CD4-positive, alpha-beta T cell treated with Interleukin-21 for 1 hour (primary cell): ENCODE measurements at regions not wholly inside any gene's neighbourhood (a gene's known extent, or its start where the extent isn't known, plus 50 kb on each side); places are given as distances from the start of the nearest gene placed in this dataset.
"Not testable (repeated sequence)": the region's sequence is repeated elsewhere in the genome, so short reads cannot be mapped to it uniquely, and the experiment has no call there.

Experiments
- DNase-seq: peaks from one replicate; pipeline ENCODE4 v3.0.0-alpha.2; 2020

DNA sequence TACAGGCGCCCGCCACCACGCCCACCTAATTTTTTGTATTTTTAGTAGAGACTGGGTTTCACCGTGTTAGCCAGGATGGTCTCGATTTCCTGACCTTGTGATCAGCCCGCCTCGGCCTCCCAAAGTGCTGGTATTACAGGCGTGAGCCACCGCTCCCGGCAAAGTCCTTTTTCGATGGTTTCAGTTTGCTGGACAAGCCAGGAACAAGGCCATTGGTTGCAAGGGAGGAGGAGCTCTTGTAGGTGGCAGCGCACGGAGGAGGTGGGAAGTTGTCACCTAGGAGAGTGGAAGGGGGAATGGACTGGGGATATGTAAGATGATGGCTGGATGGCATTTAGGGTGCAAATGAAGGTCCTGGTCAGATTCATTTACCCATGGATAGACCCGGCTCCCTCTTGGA lies 218.5 kb upstream of the ATP6AP2 start:
- not testable (repeated sequence) for DNase-seq

DNA sequence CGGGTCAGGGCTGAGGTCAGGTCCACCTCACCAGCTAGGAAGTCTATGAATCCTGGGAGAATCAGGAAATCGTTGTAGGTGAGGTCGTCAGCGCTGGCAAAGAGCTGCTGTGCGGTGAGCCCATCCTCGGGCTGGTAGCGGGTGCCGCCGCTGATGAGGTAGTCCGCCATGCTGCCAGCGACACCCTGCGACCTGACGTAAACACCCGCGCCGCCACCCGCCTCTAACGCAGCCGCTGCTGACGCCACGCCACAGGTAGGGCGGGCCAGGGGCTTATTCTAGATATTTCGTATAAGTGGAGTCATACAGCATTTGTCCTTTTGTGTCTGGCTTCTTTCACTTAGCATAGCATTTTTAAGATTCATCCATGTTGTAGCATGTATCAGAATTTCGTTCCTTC lies 220.2 kb upstream of the ATP6AP2 start:
- no peak for DNase-seq

DNA sequence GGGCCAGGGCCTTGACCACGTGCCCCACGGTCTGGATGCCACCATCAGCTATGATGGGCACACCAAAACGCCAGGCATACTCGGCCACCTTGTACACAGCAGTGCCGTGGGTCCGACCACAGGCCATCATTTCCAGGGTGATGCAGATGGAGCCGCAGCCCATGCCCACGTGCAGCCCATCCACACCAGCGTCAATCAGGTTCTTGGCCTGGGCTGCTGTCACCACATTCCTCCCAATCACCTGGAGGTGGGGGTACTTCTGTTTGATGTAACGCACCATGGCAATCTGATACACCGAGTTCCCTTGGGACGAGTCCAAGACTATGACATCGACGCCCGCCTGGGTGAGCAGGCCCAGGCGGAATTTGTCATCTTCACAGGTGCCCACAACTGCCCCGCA lies 221.2 kb upstream of the ATP6AP2 start:
- no peak for DNase-seq

DNA sequence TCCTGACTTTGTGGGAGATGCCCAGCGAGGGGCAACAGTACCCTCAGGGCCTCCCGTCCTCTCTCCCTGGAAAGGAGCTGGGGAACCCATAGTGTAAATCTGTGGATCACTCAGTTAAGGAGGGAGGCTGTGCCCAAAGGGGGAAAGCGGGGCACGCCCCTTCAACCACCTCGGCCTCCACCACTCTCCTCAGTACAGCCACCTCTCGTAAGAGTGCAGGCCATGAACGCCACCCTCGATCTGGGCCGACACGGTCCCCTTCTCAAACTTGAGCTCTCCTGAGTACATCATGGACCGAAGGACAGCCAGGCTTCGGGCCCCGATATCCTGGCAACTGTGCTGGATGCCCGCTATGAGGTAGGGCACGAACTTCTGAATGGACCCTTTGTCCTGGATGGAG lies 221.8 kb upstream of the ATP6AP2 start:
- no peak for DNase-seq

DNA sequence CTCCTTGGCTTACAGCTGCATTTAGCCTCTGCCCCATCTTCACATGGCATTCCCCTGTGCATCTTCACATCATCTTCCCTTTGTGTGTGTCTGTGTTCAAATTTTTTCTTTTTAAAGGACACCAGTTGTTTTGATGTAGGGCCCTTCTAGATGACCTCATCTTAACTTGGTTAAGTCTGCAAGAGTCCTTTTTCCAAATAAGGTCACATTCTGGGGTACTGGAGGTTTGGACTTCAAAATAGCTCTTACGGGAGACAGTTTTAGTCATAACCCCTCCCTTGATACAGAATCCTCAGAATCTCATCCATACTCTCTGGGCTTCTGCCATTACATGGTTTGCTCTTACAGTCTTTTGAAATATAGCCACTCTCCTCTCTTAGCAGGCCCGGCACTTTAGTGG lies 231.5 kb upstream of the ATP6AP2 start:
- no peak for DNase-seq

DNA sequence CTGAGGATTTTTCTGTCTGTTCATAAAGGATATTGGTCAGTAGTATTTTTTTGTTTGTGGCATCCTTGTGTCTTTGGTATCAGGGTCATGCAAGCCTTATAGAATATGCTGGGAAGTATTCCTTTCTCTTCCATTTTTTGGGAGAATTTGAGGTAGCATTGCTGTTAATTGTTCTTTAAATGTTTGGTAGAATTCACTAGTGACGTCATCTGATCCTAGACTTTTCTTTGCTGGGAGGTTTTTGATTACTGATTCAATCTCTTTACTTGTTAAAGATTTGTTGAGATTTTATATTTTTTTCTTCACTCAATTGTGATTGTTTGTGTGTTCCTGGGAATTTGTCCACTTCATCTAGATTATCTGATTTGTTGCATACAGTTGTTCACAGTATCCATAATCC lies 234.4 kb upstream of the ATP6AP2 start:
- DNase-seq: no peak

DNA sequence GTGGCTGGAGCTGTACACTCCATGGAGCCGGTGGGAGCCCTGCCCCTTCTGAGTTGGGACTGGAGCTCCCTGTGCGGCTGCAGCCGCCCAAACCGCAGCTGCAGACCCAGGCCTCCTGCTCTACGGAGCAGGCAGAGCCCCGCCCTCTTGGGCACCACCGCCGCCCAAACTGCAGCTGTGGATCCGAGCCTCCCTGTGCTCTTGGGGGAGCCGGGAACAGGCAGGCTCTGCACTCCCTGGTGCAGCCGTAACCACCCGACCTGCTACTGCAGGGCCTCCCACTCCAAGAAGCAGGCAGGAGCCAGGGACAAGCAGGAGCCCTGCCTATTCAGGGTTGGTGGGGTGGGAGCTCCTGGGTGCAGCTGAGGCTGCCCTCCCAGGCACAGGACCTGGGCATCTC lies 237.5 kb upstream of the ATP6AP2 start:
- DNase-seq: no peak

DNA sequence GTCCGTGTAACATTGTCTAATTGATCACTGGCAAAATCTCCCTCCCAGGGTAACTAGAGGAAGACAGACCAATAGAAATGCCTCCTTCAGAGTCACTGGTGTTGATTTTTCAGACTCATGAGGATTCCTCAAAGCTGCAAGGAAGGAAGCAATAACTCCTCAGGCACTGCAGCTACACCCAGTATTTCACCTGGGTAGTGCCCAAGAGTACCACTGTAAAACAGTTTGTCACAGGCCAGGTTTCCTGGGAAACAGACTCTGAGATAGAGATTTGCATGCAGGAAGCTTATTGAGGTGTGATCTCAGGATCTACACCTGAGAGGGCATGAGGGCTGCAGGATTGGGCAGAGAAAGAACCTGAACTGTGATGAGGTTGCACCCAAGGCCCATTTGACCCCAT lies 240.7 kb upstream of the ATP6AP2 start:
- no peak for DNase-seq

DNA sequence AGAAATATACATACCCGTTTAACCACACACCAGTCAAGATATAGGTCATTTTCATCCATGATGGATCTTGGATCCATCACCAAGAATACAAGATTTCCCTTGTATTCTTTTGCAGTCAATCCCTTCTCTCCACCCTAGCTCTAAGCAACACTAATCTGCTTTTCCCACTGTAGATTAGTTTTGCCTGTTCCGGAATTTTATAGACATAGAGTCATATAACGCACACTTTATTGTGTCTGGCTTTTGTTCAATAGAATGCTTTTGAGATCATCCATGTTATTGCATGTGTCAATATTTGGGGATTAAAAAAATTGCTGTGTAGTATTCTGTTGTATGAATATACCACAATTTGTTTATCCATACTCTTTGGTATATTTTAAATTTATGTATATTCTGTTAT lies 235.6 kb upstream of the BCOR start:
- no peak for DNase-seq

DNA sequence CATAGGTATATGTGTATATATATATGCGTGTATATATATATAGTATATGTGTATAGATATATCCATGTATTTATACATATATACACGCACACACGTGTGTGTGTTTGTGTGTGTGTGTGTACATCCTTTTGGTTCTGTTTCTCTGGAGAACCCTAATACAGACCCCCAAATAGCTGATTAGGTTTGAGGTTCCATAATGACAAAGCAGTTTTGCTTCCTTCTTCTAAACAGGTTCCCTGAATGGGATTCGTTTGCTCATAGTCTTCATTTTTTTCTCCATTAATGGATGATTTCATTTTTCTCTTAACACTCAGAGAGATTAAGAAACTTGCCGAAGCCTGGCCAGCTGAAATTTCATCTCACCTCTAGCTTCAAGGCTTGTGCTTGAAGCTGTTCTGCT lies 234.0 kb upstream of the BCOR start:
- no peak for DNase-seq

DNA sequence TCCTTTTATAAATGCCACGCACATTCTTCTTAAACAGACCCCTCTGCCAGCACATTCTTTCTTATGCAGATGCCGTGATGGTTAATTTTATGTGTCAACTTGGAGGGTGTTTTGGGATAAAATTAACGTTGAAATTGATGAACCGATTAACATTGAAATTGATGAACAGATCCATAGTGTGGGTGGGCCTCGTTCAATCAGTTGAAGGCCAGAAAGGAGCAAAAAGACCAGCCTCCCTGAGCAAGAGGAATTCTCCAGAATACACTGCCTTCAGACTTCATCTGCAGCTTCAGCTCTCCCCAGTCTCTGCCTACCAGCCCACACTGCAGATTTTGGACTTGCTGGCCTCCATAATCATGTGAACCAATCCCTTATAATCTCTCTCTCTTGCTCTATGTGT lies 233.6 kb upstream of the BCOR start:
- no peak for DNase-seq

DNA sequence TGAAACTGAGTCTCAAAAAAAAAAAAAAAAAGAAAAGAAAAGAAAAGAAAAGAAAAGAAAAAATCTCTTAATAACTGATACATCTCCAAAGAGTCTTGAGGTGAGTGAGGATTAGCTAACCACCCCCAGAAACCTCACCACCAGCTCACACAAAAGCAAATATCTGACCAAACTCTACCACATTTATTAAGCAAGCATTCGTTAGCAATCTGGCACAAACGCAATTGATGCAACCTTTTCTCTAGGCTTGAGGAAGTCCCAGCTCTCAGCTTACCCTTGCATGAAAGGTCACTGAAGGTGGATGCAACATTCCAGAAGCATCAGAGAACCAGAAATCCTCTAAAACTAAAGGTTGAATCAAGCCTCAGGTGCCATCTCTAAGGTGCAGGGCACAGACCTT lies 231.9 kb upstream of the BCOR start:
- no peak for DNase-seq

DNA sequence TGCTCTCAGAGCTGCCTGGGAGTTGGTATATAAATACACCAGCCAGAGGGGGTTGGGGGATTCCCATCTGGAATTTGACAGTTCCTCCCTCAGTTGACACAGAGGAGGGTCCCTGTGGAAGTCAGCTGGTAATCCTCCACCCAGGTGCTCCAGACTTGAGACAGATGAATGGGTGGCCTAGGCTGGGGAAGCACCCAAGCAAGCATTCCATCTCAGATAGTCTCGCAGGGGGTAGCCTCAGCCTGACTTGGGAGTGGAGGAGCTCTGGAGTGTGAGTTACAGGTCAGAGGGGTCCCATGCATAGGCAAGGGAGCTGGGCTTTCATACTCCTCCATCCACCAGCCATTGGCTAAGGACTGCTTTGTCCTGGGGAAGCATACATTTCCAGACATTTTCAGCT lies 229.3 kb upstream of the BCOR start:
- no peak for DNase-seq

DNA sequence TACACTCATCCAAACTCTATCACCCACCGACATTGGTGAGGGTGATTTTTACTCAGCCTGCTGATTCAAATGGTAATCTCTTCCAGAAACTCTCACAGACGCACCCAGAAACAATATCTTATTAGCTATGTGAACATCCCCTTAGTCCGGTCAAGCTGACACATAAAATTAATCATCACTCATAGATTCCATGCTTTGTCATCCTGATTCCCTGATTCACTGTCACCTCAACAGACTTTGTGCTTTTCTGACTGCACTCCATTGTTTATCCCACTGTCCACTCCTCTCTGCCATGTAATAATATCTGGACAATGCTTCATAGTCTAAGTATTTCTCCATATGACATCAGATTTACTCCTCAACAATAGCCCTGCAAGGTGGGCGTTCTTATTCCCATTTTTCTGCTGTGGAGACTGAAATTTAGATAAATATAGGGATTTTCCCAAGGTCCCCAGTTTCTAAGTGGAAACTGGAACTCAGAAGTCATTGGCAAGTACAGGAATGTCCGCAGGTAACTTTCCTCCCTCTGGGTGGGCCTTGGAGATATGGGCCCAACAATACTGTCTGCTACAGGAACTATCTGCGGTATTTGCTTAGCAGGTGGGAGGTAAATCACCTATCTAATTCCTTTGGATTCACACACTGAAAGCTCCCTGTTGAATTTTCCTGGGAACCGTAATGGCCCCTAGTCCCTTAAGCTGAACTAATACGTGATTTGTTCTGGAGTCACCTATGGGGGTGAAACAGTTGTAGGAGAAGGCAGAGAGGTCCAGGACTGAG lies 228.6 kb upstream of the BCOR start:
- DNase-seq: no peak

DNA sequence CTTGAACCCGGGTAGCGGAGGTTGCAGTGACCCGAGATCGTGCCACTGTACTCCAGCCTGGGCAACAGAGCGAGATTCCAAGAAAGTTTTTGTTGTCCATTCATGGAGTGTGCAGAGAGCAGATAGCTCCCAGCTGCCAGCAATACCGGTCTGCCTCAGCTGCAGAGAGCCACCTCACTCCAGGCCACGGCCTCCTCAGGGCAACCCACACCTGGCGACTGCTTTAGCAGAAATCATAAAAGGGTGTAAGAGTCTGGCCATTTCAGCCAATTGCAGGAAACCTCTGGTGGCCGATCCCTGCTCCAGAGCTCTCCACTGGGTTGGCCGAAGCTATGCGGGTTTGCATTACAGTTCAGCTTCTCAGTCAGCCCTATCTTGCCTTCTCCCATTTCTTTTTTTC lies 227.4 kb upstream of the BCOR start:
- no peak for DNase-seq

DNA sequence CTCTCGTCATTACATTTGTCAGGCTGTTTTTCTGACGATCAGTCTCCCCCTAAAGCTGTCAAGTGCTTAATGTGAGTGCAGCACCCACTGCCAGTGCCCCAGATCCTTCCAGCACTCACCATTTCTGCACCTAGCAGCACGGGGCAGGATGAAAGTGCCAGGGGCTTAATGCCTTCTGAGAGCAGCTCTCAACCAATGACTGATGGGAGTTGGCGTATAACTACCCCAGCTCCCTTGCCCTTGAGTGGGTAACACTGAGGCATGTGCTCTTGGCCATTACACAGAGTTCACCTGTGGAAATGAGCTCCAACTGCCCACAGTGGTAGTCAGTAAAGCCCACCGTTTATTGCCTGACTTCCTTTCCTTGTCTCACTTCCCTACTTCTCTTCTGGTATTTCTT lies 226.2 kb upstream of the BCOR start:
- no peak for DNase-seq

DNA sequence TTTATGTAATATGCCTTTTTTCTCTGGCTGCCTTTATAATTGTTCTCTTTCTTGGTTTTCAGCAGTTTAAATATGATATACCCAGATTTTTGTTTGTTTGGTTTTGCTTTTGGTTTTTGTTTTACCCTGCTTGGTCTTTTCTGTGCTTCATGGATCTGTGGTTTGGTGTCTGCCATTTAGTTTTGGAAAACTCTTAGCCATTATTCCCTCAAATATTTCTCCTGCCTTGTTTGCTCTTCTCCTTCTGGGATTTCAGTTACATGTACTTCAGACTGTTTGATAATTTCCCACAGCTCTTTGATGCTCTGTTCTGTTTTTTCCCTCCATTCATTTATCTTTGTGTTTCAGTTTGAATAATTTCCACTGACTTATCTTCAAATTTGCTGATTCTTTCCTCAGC lies 223.1 kb upstream of the BCOR start:
- DNase-seq: no peak

DNA sequence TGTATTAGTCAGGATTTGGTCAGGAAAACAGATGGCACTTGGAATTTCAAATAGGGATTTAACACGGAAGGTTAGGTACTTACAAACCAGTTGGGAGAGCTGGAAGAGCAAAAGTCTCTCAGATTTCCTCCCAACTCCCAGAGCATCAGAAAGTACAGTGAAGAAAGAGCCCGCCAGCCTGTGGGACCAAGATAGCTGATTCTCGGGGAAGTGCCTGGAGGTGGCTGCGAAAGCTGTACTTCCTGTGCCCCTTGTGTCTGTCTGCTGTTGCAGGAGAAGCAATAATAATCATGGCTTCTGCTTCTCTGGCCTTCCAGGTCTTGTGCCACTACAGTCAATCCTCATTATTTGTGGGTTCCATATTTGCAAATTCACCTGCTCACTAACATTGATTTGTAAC lies 221.0 kb upstream of the BCOR start:
- DNase-seq: no peak

DNA sequence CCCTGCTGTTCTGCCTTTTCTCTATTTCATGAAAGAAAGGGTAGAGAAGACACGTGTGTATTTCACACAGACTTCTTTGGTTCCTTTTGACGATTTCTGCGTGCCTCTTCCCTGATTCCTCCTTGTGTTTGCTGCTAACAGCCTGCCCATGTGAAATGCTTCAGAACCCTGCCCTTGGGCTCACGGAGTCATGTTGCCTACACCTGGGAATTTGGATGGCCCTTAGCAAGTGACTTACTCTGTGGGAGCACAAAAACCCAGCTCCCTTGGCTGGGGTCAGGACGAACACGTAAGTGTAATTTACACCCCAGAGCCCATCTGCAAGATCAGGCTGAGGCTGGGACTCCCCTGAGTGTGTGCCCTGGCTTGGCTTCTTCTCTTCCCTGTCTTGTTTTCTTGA lies 220.3 kb upstream of the BCOR start:
- no peak for DNase-seq

DNA sequence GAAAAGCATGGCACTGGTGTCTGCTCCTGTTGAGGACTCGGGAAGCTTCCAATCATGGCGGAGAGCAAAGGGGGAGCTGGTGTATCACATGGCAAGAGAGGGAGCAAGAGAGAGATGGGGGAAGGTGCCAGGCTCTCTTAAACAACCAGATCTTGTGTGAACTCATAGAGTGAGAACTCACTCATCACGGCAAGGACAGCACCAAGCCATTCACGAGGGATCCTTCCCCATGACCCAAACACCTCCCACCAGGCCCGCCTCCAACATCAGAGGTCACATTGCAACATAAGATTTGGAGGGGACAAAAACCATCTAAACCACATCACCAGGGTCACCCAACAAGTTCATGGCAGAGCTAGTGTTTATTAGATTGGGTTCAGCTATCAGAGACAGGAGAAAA lies 218.7 kb upstream of the BCOR start:
- DNase-seq: no peak

DNA sequence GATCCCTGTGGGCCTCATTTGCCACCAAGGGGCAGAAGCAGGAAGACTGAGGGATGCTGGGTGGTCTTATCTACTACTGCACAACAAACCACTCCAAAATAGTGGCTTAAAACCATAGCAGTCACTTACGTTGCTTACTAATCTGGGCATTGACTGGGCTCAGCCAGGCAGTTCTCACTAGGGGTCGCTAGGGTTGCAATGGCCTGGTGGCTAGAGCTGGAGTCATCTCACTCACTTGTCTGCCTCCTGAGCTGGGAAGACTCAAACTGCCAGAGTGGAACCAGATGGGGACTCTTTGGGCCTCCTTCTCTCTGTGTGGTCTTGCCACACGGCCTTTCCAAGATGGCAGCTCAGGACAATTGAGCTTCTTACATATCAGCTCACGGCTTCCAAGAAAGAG lies 216.3 kb upstream of the BCOR start:
- DNase-seq: no peak

DNA sequence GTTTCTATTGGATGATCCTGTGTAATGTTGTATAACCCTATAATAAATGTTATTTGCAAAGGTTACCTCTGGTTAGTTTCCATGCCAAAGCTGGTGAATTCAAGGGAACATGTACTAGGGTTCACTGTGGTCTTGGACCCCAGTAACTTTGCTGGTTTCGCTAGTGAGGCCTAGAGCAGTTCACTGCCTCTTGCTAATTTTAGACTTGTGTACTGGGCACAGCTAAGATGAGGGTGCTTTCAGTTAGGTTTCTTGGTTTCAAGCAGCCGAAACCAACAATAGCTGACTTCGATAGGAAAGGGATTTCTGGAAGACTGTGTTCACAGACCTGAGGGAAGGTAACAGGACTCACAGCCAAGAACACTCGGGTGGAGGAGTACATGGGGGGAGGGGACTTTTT lies 215.5 kb upstream of the BCOR start:
- DNase-seq: no peak

DNA sequence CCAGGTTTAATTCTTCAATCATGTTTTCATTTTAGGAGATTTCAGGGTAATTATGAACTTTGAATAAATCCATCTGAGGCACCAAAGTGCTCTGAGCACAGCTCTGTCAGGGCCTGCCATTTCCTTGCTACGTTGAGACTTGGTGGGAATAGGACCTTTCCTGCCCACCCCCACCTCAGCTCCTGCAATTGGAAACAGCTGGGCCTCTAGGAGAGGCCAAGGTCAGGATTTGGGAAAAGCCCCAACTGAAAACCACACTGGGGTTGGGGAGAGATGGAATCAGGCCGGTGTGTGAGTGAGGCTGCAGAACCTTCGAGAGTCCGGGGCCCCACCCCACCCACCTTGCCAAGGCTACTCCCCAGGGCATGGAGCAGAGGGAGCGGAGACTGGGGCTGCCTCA lies 212.7 kb upstream of the BCOR start:
- DNase-seq: no peak

DNA sequence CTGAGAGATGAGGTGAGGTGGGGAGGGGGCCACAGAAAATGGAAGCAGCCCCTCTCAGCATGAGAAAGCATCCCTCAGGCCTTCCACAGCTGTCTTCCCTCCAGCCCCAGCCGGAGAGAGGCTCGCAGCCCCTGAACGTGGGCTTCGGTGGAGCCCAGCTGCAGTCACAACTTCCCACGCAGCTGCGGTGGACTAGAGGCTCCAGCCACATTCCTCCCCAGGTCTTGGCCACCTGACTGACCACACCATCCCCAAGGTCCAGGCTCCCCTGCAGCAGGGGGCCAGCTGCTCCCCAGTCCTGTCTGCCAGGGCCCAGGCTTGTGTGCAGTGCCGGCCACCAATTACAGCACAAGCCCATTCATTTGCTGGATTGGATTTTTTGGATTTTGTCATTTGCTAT lies 212.3 kb upstream of the BCOR start:
- DNase-seq: no peak

DNA sequence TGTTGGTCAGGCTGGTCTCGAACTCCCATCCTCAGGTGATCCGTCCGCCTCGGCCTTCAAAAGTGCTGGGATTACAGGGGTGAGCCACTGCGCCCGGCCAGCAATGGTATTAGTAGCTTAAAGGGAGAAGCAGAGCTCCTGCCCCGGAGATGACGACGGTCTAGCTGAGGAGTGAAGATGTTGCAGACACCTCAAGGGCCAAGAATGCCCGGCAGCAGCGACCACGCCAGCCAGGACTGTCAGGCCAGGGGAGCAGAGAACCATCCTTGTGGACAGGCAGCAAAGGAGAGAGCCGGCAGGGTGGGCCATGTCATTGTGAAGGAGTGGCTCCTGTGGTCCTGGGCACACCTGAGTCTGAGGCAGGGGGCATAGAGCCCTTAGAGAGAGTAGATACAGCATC lies 210.1 kb upstream of the BCOR start:
- DNase-seq: no peak

DNA sequence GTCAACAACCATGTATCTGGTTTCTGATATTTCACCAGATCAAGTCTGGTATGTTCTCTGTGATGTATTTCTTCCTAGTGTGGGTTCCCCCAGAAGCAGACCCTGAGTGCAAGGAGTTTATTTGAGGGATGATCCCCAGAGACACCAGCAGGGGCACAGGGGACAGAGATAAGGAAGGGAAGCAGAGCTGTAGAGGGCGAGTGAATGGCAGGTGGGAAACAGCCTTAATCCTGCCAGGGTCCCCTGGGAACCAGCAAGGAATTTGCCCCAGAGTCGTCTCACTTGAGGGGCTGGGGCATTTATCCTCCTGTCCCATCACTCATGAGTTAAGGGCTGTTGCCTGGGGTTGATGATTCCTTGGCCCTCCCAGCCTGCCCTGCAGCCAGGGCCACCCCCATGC lies 206.4 kb upstream of the BCOR start:
- no peak for DNase-seq
